ENCODE measurements at regions not wholly inside any gene's neighbourhood (a gene's known extent, or its start where the extent isn't known, plus 50 kb on each side); places are given as distances from the start of the nearest gene placed in this dataset.

DNA sequence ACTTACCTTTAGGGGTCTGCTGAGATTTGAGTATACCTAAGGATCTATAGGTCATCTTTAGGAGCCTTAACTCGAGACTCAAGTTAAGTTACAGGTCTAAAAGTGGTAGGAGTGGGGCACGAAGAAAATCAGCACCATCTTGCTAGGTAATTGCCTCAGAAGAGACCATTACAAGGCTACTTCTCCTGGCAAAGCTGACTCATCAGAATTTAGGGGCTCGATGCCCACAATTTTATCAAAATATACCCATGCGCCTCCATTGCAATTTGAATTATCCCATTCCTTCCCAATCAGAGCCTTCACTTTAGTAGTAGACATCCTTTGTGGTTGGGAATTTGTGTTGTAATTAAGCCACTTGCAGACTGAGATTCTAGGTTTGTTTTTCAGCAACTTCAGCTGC, 1994.3 kb downstream of the MRPL39 start:
- TF ChIP-seq EP300 (IDR thresholded peaks at IDR 0.05; ENCODE audit: borderline replicate concordance in 1 of 2, low read depth in 2 of 2, low read length in 2 of 2) (no peak), RXRA (IDR thresholded peaks at IDR 0.05; ENCODE audit: insufficient read depth, low read depth, low read length) (no peak), CBX5 (IDR thresholded peaks at IDR 0.05; ENCODE audit: low read depth, low read length) (no peak), POLR2AphosphoS5 (IDR thresholded peaks at IDR 0.05; ENCODE audit: low read depth, low read length) (no peak), CEBPB (IDR thresholded peaks at IDR 0.05; ENCODE audit: low read depth, low read length) (no peak), POLR2A (IDR thresholded peaks at IDR 0.05; ENCODE audit: control extremely low read depth in 1 of 2, low read depth in 2 of 2, low read length in 2 of 2) (no peak), JUND (IDR thresholded peaks at IDR 0.05; ENCODE audit: low read length) (no peak), KDM1A (IDR thresholded peaks at IDR 0.05; ENCODE audit: borderline replicate concordance, low read length) (no peak), TCF12 (IDR thresholded peaks at IDR 0.05; ENCODE audit: low read depth, low read length) (no peak), NRF1 (IDR thresholded peaks at IDR 0.05; ENCODE audit: low read depth, low read length) (no peak), SP4 (IDR thresholded peaks at IDR 0.05; ENCODE audit: low read length) (no peak), FOSL1 (IDR thresholded peaks at IDR 0.05; ENCODE audit: insufficient read depth, low read depth, low read length) (no peak)
- TF ChIP-seq, protein P1, sequence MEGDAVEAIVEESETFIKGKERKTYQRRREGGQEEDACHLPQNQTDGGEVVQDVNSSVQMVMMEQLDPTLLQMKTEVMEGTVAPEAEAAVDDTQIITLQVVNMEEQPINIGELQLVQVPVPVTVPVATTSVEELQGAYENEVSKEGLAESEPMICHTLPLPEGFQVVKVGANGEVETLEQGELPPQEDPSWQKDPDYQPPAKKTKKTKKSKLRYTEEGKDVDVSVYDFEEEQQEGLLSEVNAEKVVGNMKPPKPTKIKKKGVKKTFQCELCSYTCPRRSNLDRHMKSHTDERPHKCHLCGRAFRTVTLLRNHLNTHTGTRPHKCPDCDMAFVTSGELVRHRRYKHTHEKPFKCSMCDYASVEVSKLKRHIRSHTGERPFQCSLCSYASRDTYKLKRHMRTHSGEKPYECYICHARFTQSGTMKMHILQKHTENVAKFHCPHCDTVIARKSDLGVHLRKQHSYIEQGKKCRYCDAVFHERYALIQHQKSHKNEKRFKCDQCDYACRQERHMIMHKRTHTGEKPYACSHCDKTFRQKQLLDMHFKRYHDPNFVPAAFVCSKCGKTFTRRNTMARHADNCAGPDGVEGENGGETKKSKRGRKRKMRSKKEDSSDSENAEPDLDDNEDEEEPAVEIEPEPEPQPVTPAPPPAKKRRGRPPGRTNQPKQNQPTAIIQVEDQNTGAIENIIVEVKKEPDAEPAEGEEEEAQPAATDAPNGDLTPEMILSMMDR (IDR thresholded peaks at IDR 0.05; ENCODE audit: control extremely low read depth in 1 of 3, insufficient read depth in 1 of 3, low read depth in 1 of 3, low read length in 3 of 3), result no peak
